Tongue (tissue), 1 donor: ENCODE measurements at regions not wholly inside any gene's neighbourhood (a gene's known extent, or its start where the extent isn't known, plus 50 kb on each side); places are given as distances from the start of the nearest gene placed in this dataset.

ENCODE experiments used
- DNase-seq: peaks from one replicate; pipeline ENCODE4 v3.0.0-alpha.2; 2015

- DNase-seq: no peak
Observed at GRCh38 chr3:124409650-124410275, 320.5 kb upstream of the UMPS start.

- no peak for DNase-seq
Observed at GRCh38 chr3:124410471-124410870, 319.8 kb upstream of the UMPS start.

- no peak for DNase-seq
Observed at GRCh38 chr3:124411728-124412127, 318.5 kb upstream of the UMPS start.

- DNase-seq: no peak
Observed at GRCh38 chr3:124412644-124413043, 317.6 kb upstream of the UMPS start.

GRCh38 chr3:124413393-124413792, 316.9 kb upstream of the UMPS start:
- no peak for DNase-seq

- DNase-seq: no peak
Observed at GRCh38 chr3:124413989-124414598, 316.2 kb upstream of the UMPS start.

GRCh38 chr3:124415446-124415960, 314.7 kb upstream of the UMPS start:
- DNase-seq: no peak

- DNase-seq: no peak
Observed at GRCh38 chr3:124419303-124419702, 310.9 kb upstream of the UMPS start.

- DNase-seq: no peak
Observed at GRCh38 chr3:124420392-124420791, 309.9 kb upstream of the UMPS start.

GRCh38 chr3:124422805-124423204, 307.4 kb upstream of the UMPS start:
- no peak for DNase-seq

- DNase-seq: no peak
Observed at GRCh38 chr3:124424396-124424795, 305.9 kb upstream of the UMPS start.

- DNase-seq: no peak
Observed at GRCh38 chr3:124425972-124426371, 304.3 kb upstream of the UMPS start.

GRCh38 chr3:124428372-124429128, 301.7 kb upstream of the UMPS start:
- DNase-seq: no peak

- no peak for DNase-seq
Observed at GRCh38 chr3:124429129-124429815, 301.0 kb upstream of the UMPS start.

GRCh38 chr3:124431331-124431994, 298.8 kb upstream of the UMPS start:
- DNase-seq: no peak

GRCh38 chr3:124434176-124434575, 296.1 kb upstream of the UMPS start:
- DNase-seq: no peak

GRCh38 chr3:124435467-124435866, 294.8 kb upstream of the UMPS start:
- no peak for DNase-seq

- no peak for DNase-seq
Observed at GRCh38 chr3:124438813-124439212, 291.4 kb upstream of the UMPS start.

GRCh38 chr3:124439603-124440002, 290.6 kb upstream of the UMPS start:
- no peak for DNase-seq

- DNase-seq: no peak
Observed at GRCh38 chr3:124441766-124442165, 288.5 kb upstream of the UMPS start.

GRCh38 chr3:124442463-124442862, 287.8 kb upstream of the UMPS start:
- no peak for DNase-seq

GRCh38 chr3:124443446-124443845, 286.8 kb upstream of the UMPS start:
- no peak for DNase-seq
